GM23338 (cell line): ENCODE measurements at regions not wholly inside any gene's neighbourhood (a gene's known extent, or its start where the extent isn't known, plus 50 kb on each side); places are given as distances from the start of the nearest gene placed in this dataset.

ENCODE experiments used
- ATAC-seq: fragments of 200-7000 bp; cut with Tn5 transposase; 3 replicates; pipeline ENCODE4 v1.9.1; 2020
- DNase-seq: peaks from one replicate; pipeline ENCODE4 v3.0.0-alpha.2; 2015; ENCODE audit warnings: low spot score
- H2AFZ ChIP-seq: fragments of 200-600 bp; sonication (generic); 2 replicates; pipeline ENCODE4 v1.8.0; 2016; ENCODE audit warnings: antibody characterized with exemption, mild to moderate bottlenecking, moderate library complexity
- H3F3A ChIP-seq: fragments of 200-600 bp; sonication (generic); replicated peaks from 2 replicates; pipeline ENCODE4 v1.8.0; 2017; ENCODE audit warnings: antibody characterized with exemption, mixed run types, low read depth
- H3K27ac ChIP-seq: fragments of 200-600 bp; sonication (generic); 2 replicates; pipeline ENCODE4 v1.6.1; 2016; ENCODE audit warnings: low read depth
- H3K27me3 ChIP-seq: fragments of 200-600 bp; sonication (generic); 2 replicates; pipeline ENCODE4 v1.8.0; 2016; ENCODE audit warnings: mild to moderate bottlenecking, mixed run types, moderate library complexity; ENCODE audit not compliant: insufficient read depth
- H3K36me3 ChIP-seq: fragments of 200-600 bp; sonication (generic); 2 replicates; pipeline ENCODE4 v1.8.0; 2016; ENCODE audit warnings: mild to moderate bottlenecking; ENCODE audit not compliant: insufficient read depth
- H3K4me1 ChIP-seq: fragments of 200-600 bp; sonication (generic); 2 replicates; pipeline ENCODE4 v1.8.0; 2016; ENCODE audit warnings: mild to moderate bottlenecking, moderate library complexity; ENCODE audit not compliant: insufficient read depth
- H3K4me2 ChIP-seq: fragments of 200-600 bp; sonication (generic); 2 replicates; pipeline ENCODE4 v1.7.1; 2017; ENCODE audit warnings: mixed run types
- H3K4me3 ChIP-seq: fragments of 200-600 bp; sonication (generic); 2 replicates; pipeline ENCODE4 v1.6.1; 2016; ENCODE audit warnings: mixed run types
- H3K79me2 ChIP-seq: fragments of 200-600 bp; sonication (generic); replicated peaks from 2 replicates; pipeline ENCODE4 v1.8.0; 2017; ENCODE audit warnings: mild to moderate bottlenecking; ENCODE audit not compliant: insufficient read depth
- H3K9me2 ChIP-seq: fragments of 200-600 bp; sonication (generic); 2 replicates; pipeline ENCODE4 v1.8.0; 2017; ENCODE audit not compliant: insufficient read depth
- H4K20me1 ChIP-seq: fragments of 200-600 bp; sonication (generic); replicated peaks from 2 replicates; pipeline ENCODE4 v1.8.0; 2017; ENCODE audit warnings: mild to moderate bottlenecking; ENCODE audit not compliant: insufficient read depth
- H3K27ac Mint-ChIP-seq: 2 replicates; pipeline ENCODE4 v1.8.0; 2020; ENCODE audit warnings: inconsistent platforms, mild to moderate bottlenecking, moderate library complexity, mixed read lengths
- H3K27me3 Mint-ChIP-seq: 3 replicates; pipeline ENCODE4 v1.8.0; 2022; ENCODE audit warnings: low read depth, mild to moderate bottlenecking, moderate library complexity, mixed read lengths, inconsistent platforms; ENCODE audit not compliant: insufficient read depth, poor library complexity
- H3K36me3 Mint-ChIP-seq: 3 replicates; pipeline ENCODE4 v1.8.0; 2021; ENCODE audit warnings: low read depth, mild to moderate bottlenecking, inconsistent platforms, moderate library complexity, mixed read lengths
- H3K4me1 Mint-ChIP-seq: 3 replicates; pipeline ENCODE4 v1.8.0; 2020; ENCODE audit warnings: mild to moderate bottlenecking, inconsistent platforms, mixed read lengths
- H3K4me3 Mint-ChIP-seq: 3 replicates; pipeline ENCODE4 v1.8.0; 2021; ENCODE audit warnings: moderate library complexity, mild to moderate bottlenecking, inconsistent platforms, mixed read lengths
- H3K9me3 Mint-ChIP-seq: 3 replicates; pipeline ENCODE4 v1.8.0; 2020; ENCODE audit warnings: moderate library complexity, mild to moderate bottlenecking, inconsistent platforms, mixed read lengths
- JUNB ChIP-seq: IDR thresholded peaks from one replicate; pipeline ENCODE4 v1.6.1; 2016; ENCODE audit warnings: antibody characterized with exemption; ENCODE audit not compliant: unreplicated experiment
- STAT1 ChIP-seq: IDR thresholded peaks from one replicate; pipeline ENCODE4 v1.6.1; 2016; ENCODE audit warnings: antibody characterized with exemption; ENCODE audit not compliant: unreplicated experiment
- ZNF114 ChIP-seq: fragments of 250-450 bp; sonication (Bioruptor Pico); IDR thresholded peaks from 2 replicates; pipeline ENCODE4 v1.5.0; 2020; ENCODE audit warnings: mild to moderate bottlenecking, moderate library complexity
- ZNF331 ChIP-seq: fragments of 250-450 bp; sonication (Bioruptor Pico); IDR thresholded peaks from 2 replicates; pipeline ENCODE4 v1.5.0; 2020; ENCODE audit warnings: low read depth, mild to moderate bottlenecking, moderate library complexity
- TF ChIP-seq, protein P1 (sequence below): fragments of 250-450 bp; sonication (Bioruptor Pico); IDR thresholded peaks from 2 replicates; pipeline ENCODE4 v1.5.0; 2020; ENCODE audit warnings: mild to moderate bottlenecking, moderate library complexity
- TF ChIP-seq, protein P2 (sequence below), 2 experiments: fragments of 200-600 bp in 1 of 2; sonication (generic) in 1 of 2; conservative IDR thresholded peaks; 2 replicates each; pipeline versions ENCODE4 v1.5.1 to v1.6.1; 2016 to 2017; ENCODE audit warnings: antibody characterized with exemption in 2 of 2, low read depth in 2 of 2, mild to moderate bottlenecking in 2 of 2, moderate library complexity in 1 of 2
- TF ChIP-seq, protein P3 (sequence below): IDR thresholded peaks from one replicate; pipeline ENCODE4 v1.6.1; 2018; ENCODE audit warnings: antibody characterized with exemption; ENCODE audit not compliant: unreplicated experiment

DNA sequence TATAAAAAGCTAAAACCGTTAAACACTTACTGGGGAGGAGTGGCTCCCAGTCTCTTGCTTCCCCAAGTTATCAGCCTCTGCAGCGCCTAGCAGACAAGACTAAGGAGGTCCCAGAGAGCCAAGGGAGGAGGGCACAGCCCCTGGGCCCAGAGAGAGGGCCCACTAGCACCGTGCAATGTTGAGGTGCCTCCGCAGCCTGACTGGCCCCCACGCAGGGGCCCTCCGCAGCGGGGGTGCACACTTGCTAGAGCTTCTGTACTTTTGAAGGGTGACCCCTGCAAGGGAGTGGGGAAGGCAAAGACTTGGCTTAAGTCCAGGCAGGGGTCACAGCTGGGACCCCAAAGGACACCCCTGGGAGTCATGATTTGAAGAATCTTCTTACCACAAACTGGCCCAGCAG lies 98.0 kb downstream of the ADAMTS15 start (continued):
- TF ChIP-seq, protein P1, sequence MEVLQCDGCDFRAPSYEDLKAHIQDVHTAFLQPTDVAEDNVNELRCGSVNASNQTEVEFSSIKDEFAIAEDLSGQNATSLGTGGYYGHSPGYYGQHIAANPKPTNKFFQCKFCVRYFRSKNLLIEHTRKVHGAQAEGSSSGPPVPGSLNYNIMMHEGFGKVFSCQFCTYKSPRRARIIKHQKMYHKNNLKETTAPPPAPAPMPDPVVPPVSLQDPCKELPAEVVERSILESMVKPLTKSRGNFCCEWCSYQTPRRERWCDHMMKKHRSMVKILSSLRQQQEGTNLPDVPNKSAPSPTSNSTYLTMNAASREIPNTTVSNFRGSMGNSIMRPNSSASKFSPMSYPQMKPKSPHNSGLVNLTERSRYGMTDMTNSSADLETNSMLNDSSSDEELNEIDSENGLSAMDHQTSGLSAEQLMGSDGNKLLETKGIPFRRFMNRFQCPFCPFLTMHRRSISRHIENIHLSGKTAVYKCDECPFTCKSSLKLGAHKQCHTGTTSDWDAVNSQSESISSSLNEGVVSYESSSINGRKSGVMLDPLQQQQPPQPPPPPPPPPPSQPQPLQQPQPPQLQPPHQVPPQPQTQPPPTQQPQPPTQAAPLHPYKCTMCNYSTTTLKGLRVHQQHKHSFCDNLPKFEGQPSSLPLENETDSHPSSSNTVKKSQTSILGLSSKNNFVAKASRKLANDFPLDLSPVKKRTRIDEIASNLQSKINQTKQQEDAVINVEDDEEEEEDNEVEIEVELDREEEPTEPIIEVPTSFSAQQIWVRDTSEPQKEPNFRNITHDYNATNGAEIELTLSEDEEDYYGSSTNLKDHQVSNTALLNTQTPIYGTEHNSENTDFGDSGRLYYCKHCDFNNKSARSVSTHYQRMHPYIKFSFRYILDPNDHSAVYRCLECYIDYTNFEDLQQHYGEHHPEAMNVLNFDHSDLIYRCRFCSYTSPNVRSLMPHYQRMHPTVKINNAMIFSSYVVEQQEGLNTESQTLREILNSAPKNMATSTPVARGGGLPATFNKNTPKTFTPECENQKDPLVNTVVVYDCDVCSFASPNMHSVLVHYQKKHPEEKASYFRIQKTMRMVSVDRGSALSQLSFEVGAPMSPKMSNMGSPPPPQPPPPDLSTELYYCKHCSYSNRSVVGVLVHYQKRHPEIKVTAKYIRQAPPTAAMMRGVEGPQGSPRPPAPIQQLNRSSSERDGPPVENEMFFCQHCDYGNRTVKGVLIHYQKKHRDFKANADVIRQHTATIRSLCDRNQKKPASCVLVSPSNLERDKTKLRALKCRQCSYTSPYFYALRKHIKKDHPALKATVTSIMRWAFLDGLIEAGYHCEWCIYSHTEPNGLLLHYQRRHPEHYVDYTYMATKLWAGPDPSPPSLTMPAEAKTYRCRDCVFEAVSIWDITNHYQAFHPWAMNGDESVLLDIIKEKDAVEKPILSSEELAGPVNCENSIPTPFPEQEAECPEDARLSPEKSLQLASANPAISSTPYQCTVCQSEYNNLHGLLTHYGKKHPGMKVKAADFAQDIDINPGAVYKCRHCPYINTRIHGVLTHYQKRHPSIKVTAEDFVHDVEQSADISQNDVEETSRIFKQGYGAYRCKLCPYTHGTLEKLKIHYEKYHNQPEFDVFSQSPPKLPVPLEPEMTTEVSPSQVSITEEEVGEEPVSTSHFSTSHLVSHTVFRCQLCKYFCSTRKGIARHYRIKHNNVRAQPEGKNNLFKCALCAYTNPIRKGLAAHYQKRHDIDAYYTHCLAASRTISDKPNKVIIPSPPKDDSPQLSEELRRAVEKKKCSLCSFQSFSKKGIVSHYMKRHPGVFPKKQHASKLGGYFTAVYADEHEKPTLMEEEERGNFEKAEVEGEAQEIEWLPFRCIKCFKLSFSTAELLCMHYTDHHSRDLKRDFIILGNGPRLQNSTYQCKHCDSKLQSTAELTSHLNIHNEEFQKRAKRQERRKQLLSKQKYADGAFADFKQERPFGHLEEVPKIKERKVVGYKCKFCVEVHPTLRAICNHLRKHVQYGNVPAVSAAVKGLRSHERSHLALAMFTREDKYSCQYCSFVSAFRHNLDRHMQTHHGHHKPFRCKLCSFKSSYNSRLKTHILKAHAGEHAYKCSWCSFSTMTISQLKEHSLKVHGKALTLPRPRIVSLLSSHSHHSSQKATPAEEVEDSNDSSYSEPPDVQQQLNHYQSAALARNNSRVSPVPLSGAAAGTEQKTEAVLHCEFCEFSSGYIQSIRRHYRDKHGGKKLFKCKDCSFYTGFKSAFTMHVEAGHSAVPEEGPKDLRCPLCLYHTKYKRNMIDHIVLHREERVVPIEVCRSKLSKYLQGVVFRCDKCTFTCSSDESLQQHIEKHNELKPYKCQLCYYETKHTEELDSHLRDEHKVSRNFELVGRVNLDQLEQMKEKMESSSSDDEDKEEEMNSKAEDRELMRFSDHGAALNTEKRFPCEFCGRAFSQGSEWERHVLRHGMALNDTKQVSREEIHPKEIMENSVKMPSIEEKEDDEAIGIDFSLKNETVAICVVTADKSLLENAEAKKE (CRISPR knock-in tag): no peak
- TF ChIP-seq ZNF114 (no peak), JUNB (no peak), STAT1 (no peak), ZNF331 (CRISPR knock-in tag) (no peak)

DNA sequence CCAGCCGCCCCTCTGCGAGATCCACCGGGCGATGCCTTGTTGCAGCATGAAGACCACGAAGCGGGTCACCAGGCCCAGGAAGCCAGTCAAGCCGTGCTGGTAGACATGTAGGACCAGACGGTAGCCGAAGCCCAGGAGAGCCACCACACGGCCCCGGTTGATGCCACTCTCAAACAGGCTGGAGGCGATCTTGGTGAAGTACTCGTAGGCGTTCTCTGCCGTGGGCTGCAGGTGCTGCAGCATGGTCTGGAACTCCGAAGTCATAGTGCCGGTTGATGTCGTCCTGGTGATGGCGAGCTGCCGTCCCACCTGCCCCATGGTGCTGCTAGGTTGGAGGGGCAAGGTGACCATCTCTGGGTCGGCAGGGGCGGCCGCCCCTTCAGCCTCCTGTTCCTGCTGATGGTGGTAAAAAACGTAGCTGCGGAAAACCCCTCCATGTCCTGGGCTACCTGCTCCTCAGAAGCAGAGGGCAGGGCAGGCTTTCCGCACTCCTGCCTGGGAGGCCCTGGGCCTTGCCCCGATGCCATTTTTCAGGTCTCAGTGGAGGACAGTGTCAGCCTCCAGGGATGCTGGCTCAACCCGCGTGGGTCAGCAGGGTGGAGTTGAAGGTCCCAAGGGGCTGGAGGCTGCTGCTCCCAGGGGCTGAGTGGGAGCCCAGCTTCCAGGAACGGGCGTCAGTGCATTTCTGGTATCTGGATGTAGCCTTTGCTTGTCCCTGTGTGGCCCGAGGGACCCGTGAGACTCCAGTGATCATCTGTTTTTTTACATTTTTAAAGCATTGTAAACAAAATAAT lies 98.7 kb downstream of the ADAMTS15 start:
- Histone ChIP-seq H3K79me2 (no peaks in the 10 kb centered on the region), H3K27me3 (no peaks in the 10 kb centered on the region), H3K4me2 (no peak overlapping the region), H3K4me1 (no peaks in the 10 kb centered on the region), H4K20me1 (no peaks in the 10 kb centered on the region), H3K36me3 (no peaks in the 10 kb centered on the region), H3K9me2 (peaks cover 3% of the 10 kb centered on the region; the same call in 1 of the 2 replicates), H2AFZ (no peak overlapping the region), H3K4me3 (no peak overlapping the region), H3F3A (no peaks in the 10 kb centered on the region), H3K27ac (no peak overlapping the region)
- H3K27me3 Mint-ChIP-seq: peaks cover 4% of the 10 kb centered on the region
- no peak for DNase-seq
- H3K27ac Mint-ChIP-seq: no peak overlapping the region
- peaks cover 3% of the 10 kb centered on the region; the same call in 1 of the 3 replicates for H3K9me3 Mint-ChIP-seq
- H3K4me3 Mint-ChIP-seq: no peak overlapping the region
- no peak for ATAC-seq
- no peaks in the 10 kb centered on the region for H3K36me3 Mint-ChIP-seq
- no peaks in the 10 kb centered on the region for H3K4me1 Mint-ChIP-seq
- no peak for TF ChIP-seq ZNF331 (CRISPR knock-in tag)
- TF ChIP-seq STAT1: no peak
- TF ChIP-seq, protein P2, sequence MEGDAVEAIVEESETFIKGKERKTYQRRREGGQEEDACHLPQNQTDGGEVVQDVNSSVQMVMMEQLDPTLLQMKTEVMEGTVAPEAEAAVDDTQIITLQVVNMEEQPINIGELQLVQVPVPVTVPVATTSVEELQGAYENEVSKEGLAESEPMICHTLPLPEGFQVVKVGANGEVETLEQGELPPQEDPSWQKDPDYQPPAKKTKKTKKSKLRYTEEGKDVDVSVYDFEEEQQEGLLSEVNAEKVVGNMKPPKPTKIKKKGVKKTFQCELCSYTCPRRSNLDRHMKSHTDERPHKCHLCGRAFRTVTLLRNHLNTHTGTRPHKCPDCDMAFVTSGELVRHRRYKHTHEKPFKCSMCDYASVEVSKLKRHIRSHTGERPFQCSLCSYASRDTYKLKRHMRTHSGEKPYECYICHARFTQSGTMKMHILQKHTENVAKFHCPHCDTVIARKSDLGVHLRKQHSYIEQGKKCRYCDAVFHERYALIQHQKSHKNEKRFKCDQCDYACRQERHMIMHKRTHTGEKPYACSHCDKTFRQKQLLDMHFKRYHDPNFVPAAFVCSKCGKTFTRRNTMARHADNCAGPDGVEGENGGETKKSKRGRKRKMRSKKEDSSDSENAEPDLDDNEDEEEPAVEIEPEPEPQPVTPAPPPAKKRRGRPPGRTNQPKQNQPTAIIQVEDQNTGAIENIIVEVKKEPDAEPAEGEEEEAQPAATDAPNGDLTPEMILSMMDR (conservative IDR thresholded peaks at IDR 0.05; ENCODE audit: low read depth in 2 of 2): no peak
- TF ChIP-seq, protein P3, sequence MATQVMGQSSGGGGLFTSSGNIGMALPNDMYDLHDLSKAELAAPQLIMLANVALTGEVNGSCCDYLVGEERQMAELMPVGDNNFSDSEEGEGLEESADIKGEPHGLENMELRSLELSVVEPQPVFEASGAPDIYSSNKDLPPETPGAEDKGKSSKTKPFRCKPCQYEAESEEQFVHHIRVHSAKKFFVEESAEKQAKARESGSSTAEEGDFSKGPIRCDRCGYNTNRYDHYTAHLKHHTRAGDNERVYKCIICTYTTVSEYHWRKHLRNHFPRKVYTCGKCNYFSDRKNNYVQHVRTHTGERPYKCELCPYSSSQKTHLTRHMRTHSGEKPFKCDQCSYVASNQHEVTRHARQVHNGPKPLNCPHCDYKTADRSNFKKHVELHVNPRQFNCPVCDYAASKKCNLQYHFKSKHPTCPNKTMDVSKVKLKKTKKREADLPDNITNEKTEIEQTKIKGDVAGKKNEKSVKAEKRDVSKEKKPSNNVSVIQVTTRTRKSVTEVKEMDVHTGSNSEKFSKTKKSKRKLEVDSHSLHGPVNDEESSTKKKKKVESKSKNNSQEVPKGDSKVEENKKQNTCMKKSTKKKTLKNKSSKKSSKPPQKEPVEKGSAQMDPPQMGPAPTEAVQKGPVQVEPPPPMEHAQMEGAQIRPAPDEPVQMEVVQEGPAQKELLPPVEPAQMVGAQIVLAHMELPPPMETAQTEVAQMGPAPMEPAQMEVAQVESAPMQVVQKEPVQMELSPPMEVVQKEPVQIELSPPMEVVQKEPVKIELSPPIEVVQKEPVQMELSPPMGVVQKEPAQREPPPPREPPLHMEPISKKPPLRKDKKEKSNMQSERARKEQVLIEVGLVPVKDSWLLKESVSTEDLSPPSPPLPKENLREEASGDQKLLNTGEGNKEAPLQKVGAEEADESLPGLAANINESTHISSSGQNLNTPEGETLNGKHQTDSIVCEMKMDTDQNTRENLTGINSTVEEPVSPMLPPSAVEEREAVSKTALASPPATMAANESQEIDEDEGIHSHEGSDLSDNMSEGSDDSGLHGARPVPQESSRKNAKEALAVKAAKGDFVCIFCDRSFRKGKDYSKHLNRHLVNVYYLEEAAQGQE: no peak
